PC-9 (cell line): ENCODE measurements at regions not wholly inside any gene's neighbourhood (a gene's known extent, or its start where the extent isn't known, plus 50 kb on each side); places are given as distances from the start of the nearest gene placed in this dataset.

Experiments used
- EZH2 ChIP-seq: fragments of 200-600 bp; sonication (generic); IDR thresholded peaks from 2 replicates; pipeline ENCODE4 v1.8.0; 2017; ENCODE audit warnings: antibody characterized with exemption, low read depth
- TF ChIP-seq, protein P1 (sequence below): fragments of 200-600 bp; sonication (generic); conservative IDR thresholded peaks from 2 replicates; pipeline ENCODE4 v1.6.1; 2017; ENCODE audit warnings: mixed run types, antibody characterized with exemption, mild to moderate bottlenecking, moderate library complexity

DNA sequence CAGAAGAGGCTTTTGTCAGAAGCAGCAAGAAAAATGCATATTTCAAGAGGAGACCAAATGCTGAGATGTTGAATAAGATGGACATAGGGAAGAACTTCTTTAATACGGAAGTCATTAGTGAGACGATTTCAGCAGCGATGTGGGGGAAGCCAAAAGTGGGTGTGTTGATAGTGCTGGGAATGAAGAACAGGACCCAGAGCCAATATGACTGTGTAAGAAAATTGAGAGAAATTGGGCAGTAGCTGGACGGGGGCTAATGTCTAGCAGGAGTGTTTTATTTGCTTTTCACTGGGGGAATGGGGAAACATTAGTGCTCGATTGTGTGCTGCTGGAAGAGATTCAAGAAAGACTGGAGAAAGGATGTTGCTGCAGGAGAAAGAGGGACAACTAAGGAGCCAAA is 788.7 kb upstream of the KLHL29 start:
- TF ChIP-seq, protein P1, sequence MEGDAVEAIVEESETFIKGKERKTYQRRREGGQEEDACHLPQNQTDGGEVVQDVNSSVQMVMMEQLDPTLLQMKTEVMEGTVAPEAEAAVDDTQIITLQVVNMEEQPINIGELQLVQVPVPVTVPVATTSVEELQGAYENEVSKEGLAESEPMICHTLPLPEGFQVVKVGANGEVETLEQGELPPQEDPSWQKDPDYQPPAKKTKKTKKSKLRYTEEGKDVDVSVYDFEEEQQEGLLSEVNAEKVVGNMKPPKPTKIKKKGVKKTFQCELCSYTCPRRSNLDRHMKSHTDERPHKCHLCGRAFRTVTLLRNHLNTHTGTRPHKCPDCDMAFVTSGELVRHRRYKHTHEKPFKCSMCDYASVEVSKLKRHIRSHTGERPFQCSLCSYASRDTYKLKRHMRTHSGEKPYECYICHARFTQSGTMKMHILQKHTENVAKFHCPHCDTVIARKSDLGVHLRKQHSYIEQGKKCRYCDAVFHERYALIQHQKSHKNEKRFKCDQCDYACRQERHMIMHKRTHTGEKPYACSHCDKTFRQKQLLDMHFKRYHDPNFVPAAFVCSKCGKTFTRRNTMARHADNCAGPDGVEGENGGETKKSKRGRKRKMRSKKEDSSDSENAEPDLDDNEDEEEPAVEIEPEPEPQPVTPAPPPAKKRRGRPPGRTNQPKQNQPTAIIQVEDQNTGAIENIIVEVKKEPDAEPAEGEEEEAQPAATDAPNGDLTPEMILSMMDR: no peak
- TF ChIP-seq EZH2: no peak
